Upper lobe of left lung (tissue), 6 donors: ENCODE measurements at regions not wholly inside any gene's neighbourhood (a gene's known extent, or its start where the extent isn't known, plus 50 kb on each side); places are given as distances from the start of the nearest gene placed in this dataset.

Experiments used
- ATAC-seq, 2 donors: fragments of 200-7000 bp; cut with Tn5 transposase; one replicate each; pipeline ENCODE4 v1.9.1; 2022; ENCODE audit warnings: mild to moderate bottlenecking in 2 of 2, moderate library complexity in 2 of 2; ENCODE audit not compliant: low FRiP score in 2 of 2
- DNase-seq, 2 donors: peaks; one replicate each; pipeline ENCODE4 v3.0.0-alpha.2; 2019 to 2020
- H3K27ac ChIP-seq, 4 donors: fragments of 200-600 bp; sonication (generic); one replicate each; pipeline ENCODE4 v1.5.1; 2016 to 2019
- H3K27me3 ChIP-seq, 4 donors: fragments of 200-600 bp; sonication (generic); one replicate each; pipeline ENCODE4 v1.5.1; 2017 to 2019
- H3K36me3 ChIP-seq, 4 donors: fragments of 200-600 bp; sonication (generic); one replicate each; pipeline ENCODE4 v1.5.1; 2016 to 2019
- H3K4me1 ChIP-seq, 4 donors: fragments of 200-600 bp; sonication (generic); one replicate each; pipeline ENCODE4 v1.5.1; 2018 to 2019
- H3K4me3 ChIP-seq, 4 donors: fragments of 200-600 bp; sonication (generic); one replicate each; pipeline ENCODE4 v1.5.1; 2017 to 2019; ENCODE audit warnings: mild to moderate bottlenecking in 2 of 4, moderate library complexity in 1 of 4
- H3K9me3 ChIP-seq, 4 donors: fragments of 200-600 bp; sonication (generic); one replicate each; pipeline ENCODE4 v1.5.1; 2018 to 2019
- CTCF ChIP-seq, 6 experiments: fragments of 450-650 bp in 4 of 6; fragments of 200-600 bp in 2 of 6; sonication (generic) in 2 of 6; IDR thresholded peaks; one replicate each; pipeline ENCODE4 v1.5.1; 2016 to 2019; ENCODE audit warnings: antibody characterized with exemption in 6 of 6
- EP300 ChIP-seq, 4 donors: sonication (generic); formaldehyde crosslinking; IDR thresholded peaks; one replicate each; pipeline ENCODE4 v1.5.1; 2017; ENCODE audit warnings: antibody characterized with exemption in 4 of 4, control low read depth in 2 of 4
- POLR2A ChIP-seq, 4 donors: fragments of 450-650 bp; IDR thresholded peaks; one replicate each; pipeline ENCODE4 v1.5.1; 2016 to 2017; ENCODE audit warnings: antibody characterized with exemption in 4 of 4, mild to moderate bottlenecking in 2 of 4
- POLR2AphosphoS5 ChIP-seq, 2 donors: sonication (generic); formaldehyde crosslinking; IDR thresholded peaks; one replicate each; pipeline ENCODE4 v1.5.1; 2017; ENCODE audit warnings: antibody characterized with exemption in 2 of 2
- WGBS, 2 donors: methylation state at CpG; one replicate each; pipeline ENCODE4 v1.1.5; 2017 to 2018; 5-methylcytosine and 5-hydroxymethylcytosine counted together
- donor health status: DM: no; HTN: no; CAD: no; lungs with moderate emphysema.
- donor health status: DM: no; HTN: yes; CAD: no; lungs with severe emphysema.

GRCh38 chr11:88039476-88040147 is 135.6 kb downstream of the RAB38 start:
- DNase-seq (no peak), ATAC-seq (no peak)
- no peak overlapping the region for H3K27ac ChIP-seq
- WGBS, 2 donors = 85 to 92% methylated on average over 2 of the region's 2 CpGs
- no peaks in the 10 kb centered on the region for H3K36me3 ChIP-seq
- no peak overlapping the region for H3K4me3 ChIP-seq
- no peaks in the 10 kb centered on the region for H3K4me1 ChIP-seq
- no peaks in the 10 kb centered on the region for H3K9me3 ChIP-seq
- no peak for TF ChIP-seq CTCF (IDR thresholded peaks at IDR 0.05)
- H3K27me3 ChIP-seq = no peaks in the 10 kb centered on the region

- TF ChIP-seq POLR2A (IDR thresholded peaks at IDR 0.05) = no peak
- no peak for TF ChIP-seq EP300 (IDR thresholded peaks at IDR 0.05)
- TF ChIP-seq CTCF (IDR thresholded peaks at IDR 0.05) = no peak
- no peak for TF ChIP-seq POLR2AphosphoS5 (IDR thresholded peaks at IDR 0.05)
- ATAC-seq = no peak
- no peak overlapping the region for H3K4me3 ChIP-seq
- no peaks in the 10 kb centered on the region for H3K27me3 ChIP-seq
- no peak overlapping the region for H3K27ac ChIP-seq
- no peaks in the 10 kb centered on the region for H3K4me1 ChIP-seq
- H3K9me3 ChIP-seq = no peaks in the 10 kb centered on the region
- no peak for DNase-seq
- WGBS, 2 donors = 94 to 97% methylated on average over 2 of the region's 2 CpGs
- no peaks in the 10 kb centered on the region for H3K36me3 ChIP-seq
Observed at GRCh38 chr11:88038063-88038462, 137.2 kb downstream of the RAB38 start.

- H3K9me3 ChIP-seq = no peaks in the 10 kb centered on the region
- H3K4me3 ChIP-seq = no peak overlapping the region
- H3K27me3 ChIP-seq = no peaks in the 10 kb centered on the region
- no peak overlapping the region for H3K27ac ChIP-seq
- DNase-seq (no peak), ATAC-seq (no peak)
- no peak for TF ChIP-seq CTCF (IDR thresholded peaks at IDR 0.05)
- no peak for TF ChIP-seq POLR2AphosphoS5 (IDR thresholded peaks at IDR 0.05)
- no peak for TF ChIP-seq EP300 (IDR thresholded peaks at IDR 0.05)
- no peak for TF ChIP-seq POLR2A (IDR thresholded peaks at IDR 0.05)
- no peaks in the 10 kb centered on the region for H3K36me3 ChIP-seq
- H3K4me1 ChIP-seq = no peaks in the 10 kb centered on the region
Observed at GRCh38 chr11:88036701-88037100, 138.5 kb downstream of the RAB38 start.

GRCh38 chr11:88035271-88035670 is 140.0 kb downstream of the RAB38 start:
- TF ChIP-seq EP300 (IDR thresholded peaks at IDR 0.05) (no peak), POLR2AphosphoS5 (IDR thresholded peaks at IDR 0.05) (no peak), CTCF (IDR thresholded peaks at IDR 0.05) (no peak), POLR2A (IDR thresholded peaks at IDR 0.05) (no peak)
- DNase-seq = no peak
- H3K27me3 ChIP-seq = no peaks in the 10 kb centered on the region
- no peak for ATAC-seq
- no peak overlapping the region for H3K4me3 ChIP-seq
- H3K9me3 ChIP-seq = no peaks in the 10 kb centered on the region
- H3K27ac ChIP-seq = no peak overlapping the region
- no peaks in the 10 kb centered on the region for H3K36me3 ChIP-seq
- WGBS, 2 donors = 84 to 87% methylated on average over 2 of the region's 2 CpGs
- H3K4me1 ChIP-seq = no peaks in the 10 kb centered on the region

- no peak for DNase-seq
- 55 to 57% methylated on average over 4 of the region's 4 CpGs for WGBS, 2 donors
- Histone ChIP-seq H3K36me3 (no peaks in the 10 kb centered on the region), H3K9me3 (no peaks in the 10 kb centered on the region), H3K27ac (no peak overlapping the region), H3K4me3 (no peak overlapping the region), H3K4me1 (no peaks in the 10 kb centered on the region), H3K27me3 (no peaks in the 10 kb centered on the region)
- ATAC-seq = no peak
- no peak for TF ChIP-seq EP300 (IDR thresholded peaks at IDR 0.05)
Observed at GRCh38 chr11:88017666-88018065, 157.6 kb downstream of the RAB38 start.
